Keratinocyte (primary cell): ENCODE measurements at regions not wholly inside any gene's neighbourhood (a gene's known extent, or its start where the extent isn't known, plus 50 kb on each side); places are given as distances from the start of the nearest gene placed in this dataset.

Experiments
- DNase-seq: peaks from one replicate; pipeline ENCODE4 v3.0.0-alpha.2; 2011; ENCODE audit warnings: low read depth, missing footprints, low spot score
- FAIRE-seq: peaks from 2 replicates; lab custom pipeline; 2011; peaks lifted over from hg19 to GRCh38; lab: Jason Lieb, UNC
- H2AFZ ChIP-seq: 2 replicates; pipeline ENCODE4 v1.6.0; 2012; ENCODE audit warnings: low read length, control low read depth, inconsistent platforms; ENCODE audit not compliant: control insufficient read depth
- H3K27ac ChIP-seq: 2 replicates; pipeline ENCODE4 v1.5.1; 2011; ENCODE audit warnings: low read length; ENCODE audit not compliant: control insufficient read depth, insufficient read depth
- H3K27me3 ChIP-seq: 3 replicates; pipeline ENCODE4 v1.6.0; 2011; ENCODE audit warnings: low read length; ENCODE audit not compliant: control insufficient read depth, insufficient read depth; ENCODE audit errors: extremely low read depth
- H3K36me3 ChIP-seq, 2 experiments: 2 replicates in 1 of 2; 3 replicates in 1 of 2; pipeline ENCODE4 v1.5.1; 2011; ENCODE audit warnings: low read length in 2 of 2, mild to moderate bottlenecking in 1 of 2; ENCODE audit not compliant: control insufficient read depth in 2 of 2, insufficient read depth in 2 of 2; ENCODE audit errors: extremely low read depth in 1 of 2
- H3K4me1 ChIP-seq: 3 replicates; pipeline ENCODE4 v1.5.1; 2011; ENCODE audit warnings: low read length; ENCODE audit not compliant: control insufficient read depth, insufficient read depth; ENCODE audit errors: extremely low read depth
- H3K4me2 ChIP-seq: 3 replicates; pipeline ENCODE4 v1.6.0; 2011; ENCODE audit warnings: low read depth, low read length; ENCODE audit not compliant: control insufficient read depth, insufficient read depth; ENCODE audit errors: extremely low read depth
- H3K4me3 ChIP-seq, 3 experiments: fragments of 200-600 bp in 1 of 3; sonication (generic) in 1 of 3; 2 replicates in 2 of 3; 3 replicates in 1 of 3; pipeline ENCODE4 v1.5.1; 2011 to 2016; ENCODE audit warnings: low read length in 3 of 3, mild to moderate bottlenecking in 3 of 3, control low read depth in 2 of 3, inconsistent platforms in 1 of 3, low read depth in 1 of 3, mixed read lengths in 1 of 3, mixed run types in 1 of 3, moderate library complexity in 1 of 3; ENCODE audit not compliant: control insufficient read depth in 2 of 3, insufficient read depth in 2 of 3; ENCODE audit errors: extremely low read depth in 1 of 3
- H3K79me2 ChIP-seq: 2 replicates; pipeline ENCODE4 v1.6.0; 2012; ENCODE audit warnings: low read length; ENCODE audit not compliant: control insufficient read depth, insufficient read depth
- H3K9ac ChIP-seq: 3 replicates; pipeline ENCODE4 v1.6.0; 2011; ENCODE audit warnings: low read length; ENCODE audit not compliant: control insufficient read depth, insufficient read depth; ENCODE audit errors: extremely low read depth
- H3K9me1 ChIP-seq: 3 replicates; pipeline ENCODE4 v1.6.0; 2011; ENCODE audit warnings: low read length; ENCODE audit not compliant: control insufficient read depth, insufficient read depth; ENCODE audit errors: extremely low read depth
- H3K9me3 ChIP-seq: 2 replicates; pipeline ENCODE4 v1.5.1; 2012; ENCODE audit warnings: low read depth, low read length; ENCODE audit not compliant: control insufficient read depth
- H4K20me1 ChIP-seq: 3 replicates; pipeline ENCODE4 v1.6.0; 2011; ENCODE audit warnings: low read length; ENCODE audit not compliant: control insufficient read depth, insufficient read depth; ENCODE audit errors: extremely low read depth
- CTCF ChIP-seq, 3 experiments: IDR thresholded peaks in 1 of 3; conservative IDR thresholded peaks in 1 of 3; optimal IDR thresholded peaks in 1 of 3; 2 replicates in 2 of 3; 3 replicates in 1 of 3; pipeline versions ENCODE3 to v1.5.1; 2011; ENCODE audit warnings: low read length in 3 of 3, mild to moderate bottlenecking in 3 of 3, moderate library complexity in 2 of 3, control low read depth in 1 of 3, inconsistent platforms in 1 of 3; ENCODE audit not compliant: insufficient read depth in 2 of 3; ENCODE audit errors: extremely low read depth in 1 of 3
- EZH2 ChIP-seq: IDR thresholded peaks from one replicate; pipeline ENCODE4 v1.6.1; 2012; ENCODE audit warnings: inconsistent platforms, mild to moderate bottlenecking, low read length, moderate library complexity
- dilution Hi-C: fragments of 300-500 bp; cut with MboI; formaldehyde crosslinking; loops from one replicate; pipeline ENCODE4 v1.7.0; 2020; ENCODE audit warnings: low sequenced_read_pairs; ENCODE audit not compliant: extremely low pct_ligation_motif_present

- Histone ChIP-seq H3K27ac (no peak overlapping the region), H3K9me3 (peaks cover 2% of the 10 kb centered on the region), H3K36me3 (no peaks in the 10 kb centered on the region), H3K4me1 (peaks cover 11% of the 10 kb centered on the region), H3K79me2 (no peaks in the 10 kb centered on the region), H3K4me2 (no peak overlapping the region), H3K9me1 (no peaks in the 10 kb centered on the region), H3K9ac (no peak overlapping the region), H3K4me3 (no peak overlapping the region), H3K27me3 (no peaks in the 10 kb centered on the region), H2AFZ (no peak overlapping the region), H4K20me1 (no peaks in the 10 kb centered on the region)
- no peak for DNase-seq
- TF ChIP-seq CTCF (optimal IDR thresholded peaks at IDR 0.05 in 1 of 3, IDR thresholded peaks at IDR 0.05 in 1 of 3, conservative IDR thresholded peaks at IDR 0.05 in 1 of 3; ENCODE audit: extremely low read depth in 1 of 3, insufficient read depth in 2 of 3, low read length in 3 of 3) = no peak
- no peak for TF ChIP-seq EZH2
- FAIRE-seq = no peak
- dilution Hi-C loops = no loop called here
These were observed 794.6 kb upstream of the ZNF608 start for GRCh38 chr5:125541085-125541484.

GRCh38 chr5:125549322-125549911, 803.0 kb upstream of the ZNF608 start:
- peak; percentile 26 for FAIRE-seq
- H3K4me3 ChIP-seq = no peak overlapping the region
- peak overlapping the region; percentile 83 for H2AFZ ChIP-seq
- no peak overlapping the region for H3K4me2 ChIP-seq
- dilution Hi-C loops = no loop called here
- H3K27ac ChIP-seq = no peak overlapping the region
- TF ChIP-seq CTCF (optimal IDR thresholded peaks at IDR 0.05 in 1 of 3, IDR thresholded peaks at IDR 0.05 in 1 of 3, conservative IDR thresholded peaks at IDR 0.05 in 1 of 3; ENCODE audit: extremely low read depth in 1 of 3, insufficient read depth in 2 of 3, low read length in 3 of 3) = no peak
- TF ChIP-seq EZH2 = no peak
- H3K9me1 ChIP-seq = no peaks in the 10 kb centered on the region
- no peaks in the 10 kb centered on the region for H3K9me3 ChIP-seq
- H4K20me1 ChIP-seq = no peaks in the 10 kb centered on the region
- H3K9ac ChIP-seq = no peak overlapping the region
- H3K4me1 ChIP-seq = peaks cover 4% of the 10 kb centered on the region
- DNase-seq = no peak
- H3K27me3 ChIP-seq = no peaks in the 10 kb centered on the region
- H3K36me3 ChIP-seq = no peaks in the 10 kb centered on the region
- H3K79me2 ChIP-seq = no peaks in the 10 kb centered on the region
